Gastroesophageal sphincter (tissue), 3 donors: ENCODE measurements at regions not wholly inside any gene's neighbourhood (a gene's known extent, or its start where the extent isn't known, plus 50 kb on each side); places are given as distances from the start of the nearest gene placed in this dataset.

Source experiments
- CTCF ChIP-seq, 4 experiments: fragments of 200-600 bp in 2 of 4; fragments of 450-650 bp in 2 of 4; sonication (generic) in 1 of 4; IDR thresholded peaks; one replicate each; pipeline ENCODE4 v1.5.1; 2017 to 2019; ENCODE audit warnings: antibody characterized with exemption in 4 of 4, mild to moderate bottlenecking in 2 of 4, moderate library complexity in 2 of 4
- POLR2A ChIP-seq, 2 donors: fragments of 450-650 bp; IDR thresholded peaks; one replicate each; pipeline ENCODE4 v1.6.1; 2017; ENCODE audit warnings: antibody characterized with exemption in 2 of 2, mild to moderate bottlenecking in 2 of 2, moderate library complexity in 1 of 2

- TF ChIP-seq POLR2A (IDR thresholded peaks at IDR 0.05) (no peak), CTCF (IDR thresholded peaks at IDR 0.05) (no peak)
These were observed 111.8 kb upstream of the CCND2 start for GRCh38 chr12:4161718-4162117.
